Caco-2 (cell line): ENCODE measurements at regions not wholly inside any gene's neighbourhood (a gene's known extent, or its start where the extent isn't known, plus 50 kb on each side); places are given as distances from the start of the nearest gene placed in this dataset.

ENCODE experiments used
- BruUV-seq: library from RNA; stranded (reverse); fragments of 400-500 nt; replicated peaks from 2 replicates; lab custom pipeline; 2021; lab: Mats Ljungman, UMichigan
- CTCF ChIA-PET: fragments of 300-600 bp; sonication (Branson Sonifier 250); formaldehyde crosslinking; loops from one replicate; lab custom pipeline; 2022; ENCODE audit warnings: antibody characterized with exemption; lab: Charles Lee
- POLR2A ChIA-PET: fragments of 300-600 bp; sonication (Branson Sonifier 250); formaldehyde crosslinking; loops from one replicate; lab custom pipeline; 2022; ENCODE audit warnings: antibody characterized with exemption; lab: Charles Lee
- DNase-seq, 2 experiments: peaks; one replicate each; pipeline versions ENCODE4 v3.0.0 to v3.0.0-alpha.2; 2020 to 2022
- H3K27me3 ChIP-seq: replicated peaks from 2 replicates; pipeline ENCODE4 v1.6.0; 2011; ENCODE audit warnings: low read length; ENCODE audit not compliant: control insufficient read depth, insufficient read depth
- H3K36me3 ChIP-seq: 2 replicates; pipeline ENCODE4 v1.5.1; 2011; ENCODE audit warnings: low read length; ENCODE audit not compliant: control insufficient read depth, insufficient read depth
- H3K4me1 ChIP-seq: fragments of 250-450 bp; sonication (Bioruptor Pico); 2 replicates; pipeline ENCODE4 v1.5.1; 2020; ENCODE audit warnings: mild to moderate bottlenecking
- H3K4me3 ChIP-seq: 2 replicates; pipeline ENCODE4 v1.5.1; 2011; ENCODE audit warnings: low read depth, mild to moderate bottlenecking, control low read depth, low read length
- H3K9me3 ChIP-seq: fragments of 250-450 bp; sonication (Bioruptor Pico); 2 replicates; pipeline ENCODE4 v1.5.1; 2020; ENCODE audit warnings: mild to moderate bottlenecking, moderate library complexity
- H3K27ac Mint-ChIP-seq: one replicate; pipeline ENCODE4 v1.8.0; 2022; ENCODE audit warnings: mixed read lengths; ENCODE audit not compliant: unreplicated experiment
- H3K27me3 Mint-ChIP-seq: one replicate; pipeline ENCODE4 v1.8.0; 2022; ENCODE audit warnings: mixed read lengths; ENCODE audit not compliant: insufficient read depth, unreplicated experiment
- H3K36me3 Mint-ChIP-seq: one replicate; pipeline ENCODE4 v1.8.0; 2022; ENCODE audit warnings: mild to moderate bottlenecking, mixed read lengths; ENCODE audit not compliant: insufficient read depth, unreplicated experiment
- H3K4me1 Mint-ChIP-seq: one replicate; pipeline ENCODE4 v1.8.0; 2022; ENCODE audit warnings: low read depth, mixed read lengths; ENCODE audit not compliant: unreplicated experiment
- H3K4me3 Mint-ChIP-seq: one replicate; pipeline ENCODE4 v1.8.0; 2022; ENCODE audit warnings: mild to moderate bottlenecking, moderate library complexity, mixed read lengths; ENCODE audit not compliant: unreplicated experiment
- H3K9me3 Mint-ChIP-seq: one replicate; pipeline ENCODE4 v1.8.0; 2022; ENCODE audit warnings: mixed read lengths; ENCODE audit not compliant: unreplicated experiment
- intact Hi-C: fragments of 100-400 bp; cut with micrococcal nuclease; formaldehyde crosslinking; loops from one replicate; pipeline ENCODE4 v1.10.0; 2022; ENCODE audit not compliant: unreplicated experiment
- TF ChIP-seq, protein P1 (sequence below), 2 experiments: fragments of 200-600 bp in 1 of 2; IDR thresholded peaks; 1 replicate in 1 of 2; 2 replicates in 1 of 2; pipeline versions ENCODE4 v1.5.1 to v1.8.0; 2011 to 2022; ENCODE audit warnings: antibody characterized with exemption in 1 of 2, control low read depth in 1 of 2, inconsistent platforms in 1 of 2, low read depth in 1 of 2, low read length in 1 of 2, mild to moderate bottlenecking in 1 of 2, moderate library complexity in 1 of 2; ENCODE audit not compliant: insufficient read depth in 1 of 2, severe bottlenecking in 1 of 2, unreplicated experiment in 1 of 2

DNA sequence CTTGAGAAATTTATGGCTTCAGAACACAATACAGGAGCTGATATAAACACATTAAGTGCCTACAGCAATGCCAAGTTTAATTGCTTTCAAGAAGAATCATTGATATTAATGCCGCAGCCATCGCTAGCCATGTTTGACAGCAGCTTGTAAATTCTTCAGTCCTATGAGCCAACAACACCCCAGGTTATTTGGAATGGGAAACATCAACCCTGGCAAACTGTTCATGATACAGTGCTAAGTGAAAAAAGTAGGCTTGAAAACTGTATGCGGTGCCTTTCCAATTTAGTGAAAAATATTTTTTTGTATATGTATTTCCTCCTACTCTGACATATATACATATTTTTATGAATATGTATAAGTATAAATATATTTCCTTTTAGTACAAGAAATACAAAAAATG, 142.6 kb downstream of the CSNK2A3 start:
- ChIA-PET POLR2A (no interaction called here), CTCF (no interaction called here)
- Mint-ChIP-seq H3K27me3 (peaks cover 8% of the 10 kb centered on the region), H3K36me3 (no peaks in the 10 kb centered on the region), H3K4me3 (no peak overlapping the region), H3K27ac (no peak overlapping the region), H3K9me3 (no peaks in the 10 kb centered on the region), H3K4me1 (no peaks in the 10 kb centered on the region)
- DNase-seq = no peak
- Histone ChIP-seq H3K9me3 (no peaks in the 10 kb centered on the region), H3K4me3 (no peak overlapping the region), H3K27me3 (peaks cover 2% of the 10 kb centered on the region), H3K36me3 (no peaks in the 10 kb centered on the region), H3K4me1 (no peaks in the 10 kb centered on the region)
- intact Hi-C loops = no loop called here
- TF ChIP-seq, protein P1, sequence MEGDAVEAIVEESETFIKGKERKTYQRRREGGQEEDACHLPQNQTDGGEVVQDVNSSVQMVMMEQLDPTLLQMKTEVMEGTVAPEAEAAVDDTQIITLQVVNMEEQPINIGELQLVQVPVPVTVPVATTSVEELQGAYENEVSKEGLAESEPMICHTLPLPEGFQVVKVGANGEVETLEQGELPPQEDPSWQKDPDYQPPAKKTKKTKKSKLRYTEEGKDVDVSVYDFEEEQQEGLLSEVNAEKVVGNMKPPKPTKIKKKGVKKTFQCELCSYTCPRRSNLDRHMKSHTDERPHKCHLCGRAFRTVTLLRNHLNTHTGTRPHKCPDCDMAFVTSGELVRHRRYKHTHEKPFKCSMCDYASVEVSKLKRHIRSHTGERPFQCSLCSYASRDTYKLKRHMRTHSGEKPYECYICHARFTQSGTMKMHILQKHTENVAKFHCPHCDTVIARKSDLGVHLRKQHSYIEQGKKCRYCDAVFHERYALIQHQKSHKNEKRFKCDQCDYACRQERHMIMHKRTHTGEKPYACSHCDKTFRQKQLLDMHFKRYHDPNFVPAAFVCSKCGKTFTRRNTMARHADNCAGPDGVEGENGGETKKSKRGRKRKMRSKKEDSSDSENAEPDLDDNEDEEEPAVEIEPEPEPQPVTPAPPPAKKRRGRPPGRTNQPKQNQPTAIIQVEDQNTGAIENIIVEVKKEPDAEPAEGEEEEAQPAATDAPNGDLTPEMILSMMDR (IDR thresholded peaks at IDR 0.05; ENCODE audit: insufficient read depth in 1 of 2, low read depth in 1 of 2, low read length in 1 of 2, severe bottlenecking in 1 of 2, unreplicated experiment in 1 of 2) = no peak
- BruUV-seq = no TSS peak

GRCh38 chr11:11209967-11210366, 143.1 kb downstream of the CSNK2A3 start:
- Mint-ChIP-seq H3K27ac (no peak overlapping the region), H3K36me3 (no peaks in the 10 kb centered on the region), H3K27me3 (peaks cover 5% of the 10 kb centered on the region), H3K4me1 (no peaks in the 10 kb centered on the region), H3K9me3 (peaks cover 3% of the 10 kb centered on the region), H3K4me3 (no peak overlapping the region)
- Histone ChIP-seq H3K27me3 (peaks cover 2% of the 10 kb centered on the region), H3K4me3 (no peak overlapping the region), H3K9me3 (no peaks in the 10 kb centered on the region), H3K36me3 (no peaks in the 10 kb centered on the region), H3K4me1 (no peaks in the 10 kb centered on the region)
- POLR2A ChIA-PET = no interaction called here
- TF ChIP-seq, protein P1 (IDR thresholded peaks at IDR 0.05; ENCODE audit: insufficient read depth in 1 of 2, low read depth in 1 of 2, low read length in 1 of 2, severe bottlenecking in 1 of 2, unreplicated experiment in 1 of 2) = no peak
- BruUV-seq = no TSS peak
- intact Hi-C loops = no loop called here
- DNase-seq = no peak
- CTCF ChIA-PET = interaction anchor here (1.4 kb wide), 1 partner anchor 182 kb away, joined by 3 read pairs; no protein-coding TSS in a partner anchor

GRCh38 chr11:11208994-11209393, 144.1 kb downstream of the CSNK2A3 start:
- H3K4me3 ChIP-seq = no peak overlapping the region
- no peaks in the 10 kb centered on the region for H3K9me3 ChIP-seq
- no peaks in the 10 kb centered on the region for H3K4me1 ChIP-seq
- intact Hi-C loops = no loop called here
- POLR2A ChIA-PET = no interaction called here
- TF ChIP-seq, protein P1 (IDR thresholded peaks at IDR 0.05; ENCODE audit: insufficient read depth in 1 of 2, low read depth in 1 of 2, low read length in 1 of 2, severe bottlenecking in 1 of 2, unreplicated experiment in 1 of 2) = no peak
- CTCF ChIA-PET = interaction anchor here (1.4 kb wide), 1 partner anchor 181 kb away, joined by 3 read pairs; no protein-coding TSS in a partner anchor
- Mint-ChIP-seq H3K36me3 (no peaks in the 10 kb centered on the region), H3K4me3 (no peak overlapping the region), H3K4me1 (no peaks in the 10 kb centered on the region), H3K27ac (no peak overlapping the region), H3K27me3 (peaks cover 12% of the 10 kb centered on the region), H3K9me3 (peaks cover 12% of the 10 kb centered on the region)
- H3K36me3 ChIP-seq = no peaks in the 10 kb centered on the region
- BruUV-seq = no TSS peak
- no peak for DNase-seq
- peaks cover 2% of the 10 kb centered on the region for H3K27me3 ChIP-seq
